RWPE2 (cell line): ENCODE measurements at regions not wholly inside any gene's neighbourhood (a gene's known extent, or its start where the extent isn't known, plus 50 kb on each side); places are given as distances from the start of the nearest gene placed in this dataset.
A peak's percentile ranks its signal among the peaks of the same experiment; 100 is the strongest.

Experiments used
- ATAC-seq: fragments of 200-7000 bp; cut with Tn5 transposase; 3 replicates; pipeline ENCODE4 v1.9.1; 2021; ENCODE audit warnings: low read depth
- DNase-seq: peaks from one replicate; pipeline ENCODE4 v3.0.0-alpha.2; 2020; ENCODE audit warnings: low spot score
- H3K27ac ChIP-seq: fragments of 450-650 bp; 2 replicates; pipeline ENCODE4 v1.5.1; 2017; ENCODE audit warnings: mild to moderate bottlenecking; ENCODE audit not compliant: poor library complexity, severe bottlenecking
- H3K27me3 ChIP-seq: fragments of 250-450 bp; sonication (Bioruptor Pico); 2 replicates; pipeline ENCODE4 v1.5.1; 2021; ENCODE audit warnings: mild to moderate bottlenecking, moderate library complexity; ENCODE audit not compliant: insufficient read depth, poor library complexity, severe bottlenecking
- H3K36me3 ChIP-seq: fragments of 250-450 bp; sonication (Bioruptor Pico); 2 replicates; pipeline ENCODE4 v1.5.1; 2020; ENCODE audit warnings: low read depth, mild to moderate bottlenecking, moderate library complexity
- H3K4me1 ChIP-seq: fragments of 250-450 bp; sonication (Bioruptor Pico); 2 replicates; pipeline ENCODE4 v1.5.1; 2021; ENCODE audit warnings: mild to moderate bottlenecking, moderate library complexity; ENCODE audit not compliant: insufficient read depth, poor library complexity, severe bottlenecking
- H3K4me3 ChIP-seq: fragments of 250-450 bp; sonication (Bioruptor Pico); 2 replicates; pipeline ENCODE4 v1.5.1; 2021; ENCODE audit warnings: mild to moderate bottlenecking, moderate library complexity; ENCODE audit not compliant: severe bottlenecking
- H3K9me3 ChIP-seq: fragments of 250-450 bp; sonication (Bioruptor Pico); 2 replicates; pipeline ENCODE4 v1.5.1; 2021; ENCODE audit warnings: mild to moderate bottlenecking, moderate library complexity; ENCODE audit not compliant: severe bottlenecking
- CTCF ChIP-seq: fragments of 450-650 bp; IDR thresholded peaks from one replicate; pipeline ENCODE4 v1.5.1; 2017; ENCODE audit warnings: mild to moderate bottlenecking, moderate library complexity; ENCODE audit not compliant: poor library complexity, severe bottlenecking

GRCh38 chr11:116648247-116649174 lies 124.3 kb downstream of the BUD13 start:
- Histone ChIP-seq H3K4me3 (no peak overlapping the region), H3K9me3 (no peaks in the 10 kb centered on the region), H3K4me1 (no peaks in the 10 kb centered on the region), H3K27me3 (no peaks in the 10 kb centered on the region), H3K36me3 (no peaks in the 10 kb centered on the region), H3K27ac (no peak overlapping the region)
- TF ChIP-seq CTCF: no peak
- ATAC-seq (no peak), DNase-seq (no peak)

- ATAC-seq: no peak
- no peak overlapping the region for H3K4me3 ChIP-seq
- H3K27me3 ChIP-seq: no peaks in the 10 kb centered on the region
- H3K27ac ChIP-seq: no peak overlapping the region
- no peak for TF ChIP-seq CTCF
- no peaks in the 10 kb centered on the region for H3K36me3 ChIP-seq
- H3K9me3 ChIP-seq: no peaks in the 10 kb centered on the region
- no peak for DNase-seq
- no peaks in the 10 kb centered on the region for H3K4me1 ChIP-seq
Measured at GRCh38 chr11:116647305-116648080, 125.3 kb downstream of the BUD13 start.

GRCh38 chr11:116646191-116646590 lies 126.6 kb downstream of the BUD13 start:
- ATAC-seq (no peak), DNase-seq (no peak)
- H3K27ac ChIP-seq: no peak overlapping the region
- H3K36me3 ChIP-seq: no peaks in the 10 kb centered on the region
- H3K4me3 ChIP-seq: no peak overlapping the region
- no peak for TF ChIP-seq CTCF
- H3K4me1 ChIP-seq: no peaks in the 10 kb centered on the region
- no peaks in the 10 kb centered on the region for H3K27me3 ChIP-seq
- no peaks in the 10 kb centered on the region for H3K9me3 ChIP-seq

GRCh38 chr11:116644941-116645305 lies 127.9 kb downstream of the BUD13 start:
- Histone ChIP-seq H3K27ac (no peak overlapping the region), H3K4me3 (no peak overlapping the region), H3K9me3 (no peaks in the 10 kb centered on the region), H3K36me3 (no peaks in the 10 kb centered on the region), H3K4me1 (no peaks in the 10 kb centered on the region), H3K27me3 (no peaks in the 10 kb centered on the region)
- DNase-seq: no peak
- peak; percentile 28; the same call in 1 of the 3 replicates for ATAC-seq
- no peak for TF ChIP-seq CTCF
